ENCODE measurements at regions not wholly inside any gene's neighbourhood (a gene's known extent, or its start where the extent isn't known, plus 50 kb on each side); places are given as distances from the start of the nearest gene placed in this dataset.

DNA sequence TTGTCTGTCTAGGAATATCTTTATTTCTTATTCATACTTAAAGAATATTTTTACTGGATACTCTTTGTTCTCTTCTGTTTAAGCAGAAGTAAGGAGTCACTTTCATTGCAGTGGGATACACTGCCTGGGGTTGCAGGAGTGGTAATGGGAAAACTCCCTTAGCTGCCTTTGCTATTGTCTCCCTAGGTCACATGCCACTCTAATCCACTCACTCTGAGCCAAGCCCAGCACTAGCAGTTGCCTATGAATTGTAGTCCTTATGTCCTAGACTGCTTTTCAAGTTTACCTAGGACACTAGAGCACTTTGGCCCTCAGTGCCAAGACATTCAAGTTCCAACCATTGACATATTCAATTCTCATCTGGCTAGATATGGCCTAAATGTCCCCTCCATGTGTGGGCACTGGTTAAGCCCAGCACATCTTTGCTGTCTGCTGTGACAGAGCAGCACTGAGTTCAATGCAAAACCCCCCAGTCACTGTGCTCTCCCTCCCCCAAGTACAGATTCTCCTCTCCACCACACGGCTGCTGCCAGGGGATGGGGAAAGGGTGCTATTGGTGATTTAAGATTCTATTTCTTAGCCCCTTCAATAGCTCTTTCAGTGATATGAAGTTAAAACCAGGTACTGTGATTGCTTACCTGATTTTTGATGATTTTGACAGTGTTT, 991.7 kb upstream of the KCND2 start:
- no peak for DNase-seq

DNA sequence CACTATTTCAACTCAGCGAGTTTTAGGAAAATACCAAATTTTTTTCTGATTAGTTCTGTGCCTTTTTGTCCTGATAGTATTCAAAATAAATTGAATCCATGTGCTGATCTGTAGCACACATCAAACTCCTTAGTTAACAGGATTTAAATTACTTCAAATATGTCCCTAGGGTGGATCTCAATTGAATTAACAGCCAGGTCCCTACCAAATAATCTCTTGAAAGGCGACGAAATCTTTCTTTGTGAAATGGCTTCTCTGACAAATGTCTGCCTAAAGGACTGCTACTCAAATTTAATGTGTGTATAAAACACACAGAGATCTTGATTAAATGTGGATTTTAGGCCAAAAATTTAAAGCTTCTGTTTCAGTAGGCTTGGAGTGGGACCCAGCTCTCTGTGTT, 989.6 kb upstream of the KCND2 start:
- DNase-seq: no peak

- DNase-seq: no peak
These were observed 984.6 kb upstream of the KCND2 start for GRCh38 chr7:119288416-119288815.

DNA sequence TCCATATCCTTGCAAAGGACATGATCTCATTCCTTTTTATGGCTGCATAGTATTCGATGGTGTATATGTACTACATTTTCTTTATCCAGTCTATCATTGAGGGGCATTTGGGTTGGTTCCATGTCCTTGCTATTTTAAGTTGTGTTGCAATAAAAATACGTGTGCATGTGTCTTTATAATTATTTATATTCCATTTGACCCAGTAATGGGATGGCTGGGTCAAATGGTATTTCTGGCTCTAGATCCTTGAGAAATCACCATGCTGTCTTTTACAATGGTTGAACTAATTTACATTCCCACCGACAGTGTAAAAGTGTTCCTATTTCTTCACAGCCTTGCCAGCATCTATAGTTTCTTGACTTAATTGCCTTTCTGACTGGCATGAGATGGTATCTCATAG, 972.6 kb upstream of the KCND2 start:
- DNase-seq: peak in 2 of 4 experiments; percentile 3 to 5

DNA sequence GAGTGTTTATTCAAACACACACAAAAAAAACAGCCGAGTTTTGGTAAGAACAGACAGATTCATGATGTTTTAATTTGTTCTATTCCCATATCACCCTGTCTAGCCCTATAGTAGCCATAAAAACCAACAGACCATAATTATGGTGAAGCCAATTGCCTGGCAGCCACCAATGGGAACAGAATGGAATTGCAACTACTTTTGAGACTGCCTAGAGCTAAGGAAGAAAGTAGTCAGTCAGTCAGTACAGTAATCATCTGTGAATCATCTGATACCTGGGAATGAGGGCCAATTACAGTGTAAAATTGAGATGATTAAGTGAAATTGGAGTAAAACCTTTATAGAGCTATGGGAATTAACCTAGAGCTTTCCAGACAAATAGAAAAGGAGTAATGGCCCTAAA, 952.7 kb upstream of the KCND2 start:
- DNase-seq: no peak

DNA sequence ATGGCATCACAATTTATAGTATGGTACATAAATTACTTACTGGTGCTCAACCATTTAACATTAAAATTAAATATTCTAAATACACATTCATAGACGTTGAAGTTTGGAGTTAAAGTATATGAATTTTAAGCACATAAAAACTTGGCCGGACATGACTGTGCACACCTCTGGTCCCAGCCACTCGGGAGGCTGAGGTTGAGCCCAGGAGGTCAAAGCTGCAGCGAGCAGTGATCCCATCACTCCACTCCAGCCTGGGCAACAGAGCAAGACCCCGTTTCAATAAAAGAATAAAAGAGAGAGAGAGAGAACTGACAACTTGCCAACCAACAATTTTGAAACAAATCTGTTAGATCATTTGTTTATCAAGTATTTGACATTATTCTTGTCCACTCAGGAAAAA, 943.3 kb upstream of the KCND2 start:
- no peak for DNase-seq

GRCh38 chr7:119335405-119335804, 937.6 kb upstream of the KCND2 start:
- DNase-seq: no peak

GRCh38 chr7:119341822-119342221, 931.2 kb upstream of the KCND2 start:
- no peak for DNase-seq

- no peak for DNase-seq
These were observed 929.7 kb upstream of the KCND2 start for GRCh38 chr7:119343289-119343688.

DNA sequence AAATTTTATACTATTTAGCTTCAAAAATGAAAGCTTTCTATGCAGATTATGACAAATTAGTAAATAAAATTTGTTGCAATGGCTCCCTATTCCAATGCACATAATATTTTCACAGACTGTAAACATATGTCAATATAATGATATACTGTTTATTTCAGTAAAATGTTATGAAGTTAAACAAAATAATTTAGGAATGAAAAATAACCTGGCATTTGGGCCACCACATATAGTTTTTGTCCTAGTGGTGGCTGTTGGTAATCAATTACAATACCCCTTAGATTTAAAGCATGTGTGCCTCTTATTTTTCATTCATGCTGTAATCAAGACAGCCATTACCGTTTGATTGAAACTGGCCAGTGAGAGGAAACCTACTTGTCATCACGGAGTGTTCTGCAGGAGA, 928.5 kb upstream of the KCND2 start:
- no peak for DNase-seq

- no peak for DNase-seq
These were observed 924.5 kb upstream of the KCND2 start for GRCh38 chr7:119348491-119348890.

GRCh38 chr7:119350334-119350733, 922.6 kb upstream of the KCND2 start:
- DNase-seq: no peak

GRCh38 chr7:119351320-119351719, 921.7 kb upstream of the KCND2 start:
- no peak for DNase-seq

- DNase-seq: no peak
These were observed 898.5 kb upstream of the KCND2 start for GRCh38 chr7:119374436-119374835.

DNA sequence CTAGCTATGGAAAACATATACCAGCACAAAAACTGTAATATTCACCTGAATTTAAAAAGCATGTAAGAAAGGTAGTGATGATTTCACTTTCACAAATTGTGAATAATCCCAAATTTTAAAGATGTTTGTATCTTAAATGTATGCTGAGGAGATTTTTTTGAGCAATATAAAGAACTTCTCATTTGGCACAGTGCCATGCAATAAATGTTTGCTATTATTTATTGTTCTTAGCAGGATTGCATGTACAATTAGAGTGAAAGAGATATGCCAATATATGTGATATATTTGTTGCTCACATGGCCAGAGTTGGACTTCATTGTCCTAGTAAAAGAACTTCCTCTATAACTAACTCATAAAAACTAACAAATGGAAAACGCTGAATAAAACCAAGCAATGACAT, 895.1 kb upstream of the KCND2 start:
- no peak for DNase-seq

DNA sequence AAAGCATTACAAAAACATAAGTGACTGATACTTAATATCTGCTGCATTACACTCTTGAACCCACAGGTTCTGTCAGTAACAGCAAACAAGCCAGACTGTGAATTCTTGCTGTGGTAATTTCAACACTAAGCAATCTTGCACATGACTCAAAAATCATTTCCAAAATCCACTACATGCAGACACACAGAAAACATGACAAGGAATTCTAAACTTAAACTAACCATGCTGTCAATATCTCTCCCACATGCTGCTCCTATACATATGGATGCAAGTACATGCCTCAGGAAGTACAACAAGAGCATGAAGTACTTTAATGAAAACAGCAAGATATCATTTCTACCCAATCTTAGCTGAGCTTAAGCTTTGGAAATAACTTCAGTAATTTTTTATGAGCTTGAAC, 890.2 kb upstream of the KCND2 start:
- no peak for DNase-seq

DNA sequence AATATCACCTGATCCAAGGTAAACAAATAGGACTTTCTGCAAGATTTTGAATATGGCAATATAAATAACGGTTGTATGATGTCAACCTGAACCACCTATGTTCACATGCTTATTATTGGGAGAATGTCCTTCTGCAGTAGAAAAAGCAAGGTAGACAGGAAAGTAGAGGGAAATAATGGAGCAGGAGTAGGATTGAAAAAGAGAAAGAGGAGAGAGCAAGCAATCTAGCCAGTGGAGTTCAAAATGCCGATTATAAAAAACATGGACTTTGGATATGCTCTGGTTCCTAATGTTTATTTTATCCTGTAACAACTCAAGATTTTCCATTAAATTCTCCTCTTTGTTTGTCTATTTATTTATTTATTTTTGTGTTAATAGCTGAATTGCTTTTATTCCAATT, 878.0 kb upstream of the KCND2 start:
- DNase-seq: no peak

DNA sequence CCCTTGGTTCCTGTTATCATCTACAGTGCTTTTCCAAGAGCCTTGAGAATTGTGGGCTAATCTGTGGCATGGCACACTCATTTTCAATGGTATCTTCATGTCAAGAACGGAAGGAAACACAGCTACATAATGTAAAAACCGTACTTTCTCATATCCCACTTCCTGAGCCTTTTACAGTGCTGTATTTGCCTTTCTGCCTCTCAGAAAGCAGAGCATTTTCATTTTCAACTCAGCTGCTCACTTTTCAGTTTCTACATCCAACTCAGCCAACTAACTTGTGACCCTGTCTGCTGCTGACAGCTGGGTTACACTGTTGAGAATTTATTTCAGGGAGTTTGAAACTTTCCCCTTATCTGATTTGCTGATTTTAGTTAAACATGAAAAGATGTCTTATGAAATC, 875.8 kb upstream of the KCND2 start:
- DNase-seq: no peak

DNA sequence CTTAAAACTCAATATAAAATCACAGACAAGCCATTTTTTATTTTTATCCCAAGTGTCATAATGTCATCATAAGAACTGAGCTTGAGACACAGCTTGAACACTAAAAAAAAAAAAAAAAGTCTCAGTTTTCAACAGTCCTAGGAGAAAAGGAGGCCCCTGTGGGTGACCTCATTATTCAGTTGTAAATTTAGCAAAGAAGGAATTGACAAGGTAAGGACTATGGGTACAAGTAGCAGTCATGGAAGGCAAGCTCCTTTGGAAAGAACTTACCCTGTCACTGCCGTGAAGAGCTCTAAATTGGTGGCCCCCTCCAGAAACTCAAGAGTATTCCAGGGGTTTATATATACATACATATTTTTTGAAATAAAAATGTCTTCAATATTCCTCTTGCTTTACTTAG, 864.4 kb upstream of the KCND2 start:
- DNase-seq: no peak

DNA sequence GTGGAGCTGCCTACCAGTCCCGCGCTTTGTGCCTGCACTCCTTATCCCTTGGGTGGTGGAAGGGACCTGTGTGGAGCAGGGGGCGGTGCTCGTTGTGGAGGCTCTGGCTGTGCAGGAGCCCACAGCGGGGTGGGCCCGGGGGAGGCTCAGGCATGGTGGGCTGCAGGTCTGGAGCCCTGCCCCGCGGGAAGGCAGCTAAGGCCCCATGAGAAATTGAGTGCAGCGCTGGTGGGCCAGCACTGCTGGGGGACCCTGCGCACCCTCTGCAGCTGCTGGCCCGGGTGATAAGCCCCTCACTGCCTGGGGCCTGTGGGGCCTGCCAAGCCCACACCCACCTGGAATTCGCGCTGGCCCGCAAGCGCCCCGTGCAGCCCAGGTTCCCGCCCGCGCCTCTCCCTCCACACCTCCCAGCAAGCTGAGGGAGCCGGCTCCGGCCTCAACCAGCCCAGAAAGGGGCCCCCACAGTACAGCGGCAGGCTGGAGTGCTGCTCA, 859.6 kb upstream of the KCND2 start:
- DNase-seq: no peak

- DNase-seq: no peak
These were observed 857.3 kb upstream of the KCND2 start for GRCh38 chr7:119415682-119416081.

DNA sequence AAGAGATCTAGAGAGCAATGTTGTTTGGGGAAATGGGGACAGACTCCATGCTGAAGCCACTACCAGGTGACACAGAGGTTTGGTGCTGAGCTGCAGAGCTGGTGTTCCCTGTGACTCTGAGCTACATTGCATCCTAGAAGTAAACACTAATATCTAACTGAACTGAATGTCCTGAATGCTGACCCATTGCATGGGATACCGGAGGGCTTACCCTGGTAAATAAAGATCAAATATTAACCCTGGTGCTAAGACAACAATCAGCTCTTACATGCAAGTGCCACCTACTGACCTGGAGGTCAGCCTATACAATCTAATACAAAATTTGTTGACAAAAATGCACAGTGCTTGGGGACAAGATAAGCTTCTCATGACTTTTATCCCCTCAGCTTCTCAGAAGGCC, 851.3 kb upstream of the KCND2 start:
- no peak for DNase-seq

DNA sequence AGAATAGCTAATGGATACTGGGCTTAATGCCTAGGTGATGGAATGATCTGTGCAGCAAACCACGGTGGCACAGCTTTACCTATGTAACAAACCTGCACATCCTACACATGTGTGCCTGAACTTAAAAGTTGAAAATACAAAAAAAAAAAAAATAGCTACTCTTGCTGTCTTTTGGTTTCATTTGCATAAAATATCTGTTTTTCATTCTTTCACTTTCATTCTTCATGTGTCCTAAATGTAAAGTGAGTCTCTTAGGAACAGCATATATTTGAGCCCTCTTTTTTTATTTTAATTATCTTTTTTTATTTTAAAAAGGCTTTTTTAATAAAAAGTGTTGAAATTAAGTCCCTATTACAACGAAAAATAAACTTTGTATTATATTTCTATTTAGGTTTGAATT, 836.1 kb upstream of the KCND2 start:
- no peak for DNase-seq

GRCh38 chr7:119438315-119438714, 834.7 kb upstream of the KCND2 start:
- DNase-seq: no peak

GRCh38 chr7:119439192-119439591, 833.8 kb upstream of the KCND2 start:
- no peak for DNase-seq

Measured in suppressor macrophage (primary cell).